Panc1 (cell line): ENCODE measurements at regions not wholly inside any gene's neighbourhood (a gene's known extent, or its start where the extent isn't known, plus 50 kb on each side); places are given as distances from the start of the nearest gene placed in this dataset.
A peak's percentile ranks its signal among the peaks of the same experiment; 100 is the strongest.

ENCODE experiments used
- ATAC-seq: fragments of 200-7000 bp; cut with Tn5 transposase; 2 replicates; pipeline ENCODE4 v1.9.1; 2020; ENCODE audit warnings: mild to moderate bottlenecking, moderate library complexity
- BruUV-seq: library from RNA; stranded (reverse); fragments of 400-500 nt; replicated peaks from 2 replicates; lab custom pipeline; 2021; lab: Mats Ljungman, UMichigan
- CTCF ChIA-PET: fragments of 300-600 bp; sonication (Branson Sonifier 250); formaldehyde crosslinking; loops from one replicate; lab custom pipeline; 2022; ENCODE audit warnings: antibody characterized with exemption; lab: Charles Lee
- POLR2A ChIA-PET: fragments of 300-600 bp; sonication (Branson Sonifier 250); formaldehyde crosslinking; loops from one replicate; lab custom pipeline; 2022; ENCODE audit warnings: antibody characterized with exemption; lab: Charles Lee
- DNase-seq: peaks from one replicate; pipeline ENCODE4 v3.0.0-alpha.2; 2010; ENCODE audit warnings: low read depth, low spot score
- H3K27ac ChIP-seq: 2 replicates; pipeline ENCODE4 v1.5.1; 2011; ENCODE audit warnings: mild to moderate bottlenecking, low read length, inconsistent platforms
- H3K27me3 ChIP-seq: fragments of 200-500 bp; sonication (Bioruptor generic); 2 replicates; pipeline ENCODE4 v1.6.0; 2014; ENCODE audit warnings: low read length, inconsistent platforms; ENCODE audit not compliant: control insufficient read depth, insufficient read depth
- H3K36me3 ChIP-seq: fragments of 200-500 bp; sonication (Bioruptor generic); 2 replicates; pipeline ENCODE4 v1.5.1; 2014; ENCODE audit warnings: inconsistent platforms, mild to moderate bottlenecking, low read length, moderate library complexity; ENCODE audit not compliant: control insufficient read depth, insufficient read depth
- H3K4me1 ChIP-seq: 2 replicates; pipeline ENCODE4 v1.5.1; 2011; ENCODE audit warnings: inconsistent platforms, mild to moderate bottlenecking, low read length, moderate library complexity; ENCODE audit not compliant: control insufficient read depth, insufficient read depth
- H3K4me3 ChIP-seq, 2 experiments: 2 replicates each; pipeline ENCODE4 v1.5.1; 2011 to 2012; ENCODE audit warnings: low read depth in 2 of 2, low read length in 2 of 2, mild to moderate bottlenecking in 2 of 2, inconsistent platforms in 1 of 2, moderate library complexity in 1 of 2
- H3K9me3 ChIP-seq: fragments of 200-500 bp; sonication (Bioruptor generic); 2 replicates; pipeline ENCODE4 v1.5.1; 2014; ENCODE audit warnings: low read depth, mild to moderate bottlenecking, inconsistent platforms, low read length, moderate library complexity; ENCODE audit not compliant: control insufficient read depth, insufficient read depth
- CTCF ChIP-seq: fragments of 450-650 bp; IDR thresholded peaks from 2 replicates; pipeline ENCODE4 v1.5.1; 2017; ENCODE audit warnings: mild to moderate bottlenecking
- POLR2AphosphoS5 ChIP-seq: IDR thresholded peaks from 2 replicates; pipeline ENCODE4 v1.6.1; 2012; ENCODE audit warnings: mild to moderate bottlenecking, low read depth, low read length, moderate library complexity
- REST ChIP-seq, 2 experiments: IDR thresholded peaks; 2 replicates each; pipeline ENCODE4 v1.6.1; 2011 to 2012; ENCODE audit warnings: low read depth in 2 of 2, control low read depth in 1 of 2, low read length in 1 of 2, mild to moderate bottlenecking in 1 of 2, moderate library complexity in 1 of 2; ENCODE audit not compliant: insufficient read depth in 1 of 2
- SIN3A ChIP-seq: IDR thresholded peaks from 2 replicates; pipeline ENCODE4 v1.6.1; 2012; ENCODE audit warnings: low read depth, mild to moderate bottlenecking, low read length, moderate library complexity, borderline replicate concordance; ENCODE audit not compliant: insufficient read depth
- TCF7L2 ChIP-seq: IDR thresholded peaks from 2 replicates; pipeline ENCODE4 v1.6.1; 2011; ENCODE audit warnings: mild to moderate bottlenecking, low read depth, low read length, inconsistent platforms
- in situ Hi-C: cut with HindIII; loops from 2 replicates; pipeline ENCODE4 v1.10.0; 2016; ENCODE audit warnings: low sequenced_read_pairs, low pct_unique_long_range_greater_than_20kb
- intact Hi-C: fragments of 100-400 bp; cut with micrococcal nuclease; formaldehyde crosslinking; loops from one replicate; pipeline ENCODE4 v1.10.0; 2022; ENCODE audit not compliant: unreplicated experiment

- H3K9me3 ChIP-seq: no peaks in the 10 kb centered on the region
- no peak for TF ChIP-seq POLR2AphosphoS5
- no peak for TF ChIP-seq REST (IDR thresholded peaks at IDR 0.05; ENCODE audit: insufficient read depth in 1 of 2, low read depth in 2 of 2, low read length in 1 of 2)
- no peak for TF ChIP-seq SIN3A
- no peak for TF ChIP-seq CTCF
- no peak for TF ChIP-seq TCF7L2
- no peaks in the 10 kb centered on the region for H3K36me3 ChIP-seq
- ATAC-seq: no peak
- DNase-seq: no peak
- no TSS peak for BruUV-seq
- in situ Hi-C loops (no loop called here), intact Hi-C loops (no loop called here)
- H3K4me3 ChIP-seq: 0 out of 4 replicates have a peak overlapping the region, but pooled peaks of 1 of the 2 experiments have one; percentile 6
- H3K4me1 ChIP-seq: no peaks in the 10 kb centered on the region
- POLR2A ChIA-PET: no interaction called here
- CTCF ChIA-PET: no interaction called here
- no peaks in the 10 kb centered on the region for H3K27me3 ChIP-seq
- no peak overlapping the region for H3K27ac ChIP-seq
Observed at GRCh38 chr5:2293906-2294305, 411.2 kb upstream of the IRX4 start.

GRCh38 chr5:2291146-2291840 lies 408.6 kb upstream of the IRX4 start:
- POLR2A ChIA-PET: interaction anchor here (0.5 kb wide), 1 partner anchor 15 kb away, joined by 3 read pairs; no protein-coding TSS in a partner anchor
- intact Hi-C loops: no loop called here
- ATAC-seq: no peak
- H3K4me1 ChIP-seq: no peaks in the 10 kb centered on the region
- H3K27me3 ChIP-seq: no peaks in the 10 kb centered on the region
- no peaks in the 10 kb centered on the region for H3K36me3 ChIP-seq
- CTCF ChIA-PET: no interaction called here
- no peak for DNase-seq
- H3K27ac ChIP-seq: no peak overlapping the region
- in situ Hi-C loops: no loop called here
- H3K9me3 ChIP-seq: no peaks in the 10 kb centered on the region
- H3K4me3 ChIP-seq: no peak overlapping the region
- TF ChIP-seq TCF7L2 (no peak), CTCF (no peak), REST (IDR thresholded peaks at IDR 0.05; ENCODE audit: insufficient read depth in 1 of 2, low read depth in 2 of 2, low read length in 1 of 2) (no peak), POLR2AphosphoS5 (no peak), SIN3A (no peak)
- BruUV-seq: no TSS peak
